K562 (cell line): ENCODE measurements at regions not wholly inside any gene's neighbourhood (a gene's known extent, or its start where the extent isn't known, plus 50 kb on each side); places are given as distances from the start of the nearest gene placed in this dataset.

Source experiments
- ATAC-seq: fragments of 200-7000 bp; cut with Tn5 transposase; 3 replicates; pipeline ENCODE4 v1.9.1; 2020; ENCODE audit warnings: moderate library complexity
- BruUV-seq: library from RNA; stranded (reverse); fragments of 400-500 nt; replicated peaks from 2 replicates; lab custom pipeline; 2021; lab: Mats Ljungman, UMichigan
- CTCF ChIA-PET: fragments of 300-600 bp; formaldehyde crosslinking; extraction: SDS; loops from one replicate; lab custom pipeline; 2021; ENCODE audit warnings: low intra/inter-chr PET ratio; lab: Yijun Ruan, JAX
- POLR2A ChIA-PET: fragments of 300-600, 350-650 bp; sonication (Branson Sonifier 250); formaldehyde crosslinking; extraction: SDS; loops from one replicate; lab custom pipeline; 2021; ENCODE audit warnings: antibody characterized with exemption, inconsistent platforms; lab: Yijun Ruan, JAX
- DNase-seq, 4 experiments: peaks; one replicate each; pipeline versions ENCODE4 v3.0.0 to v3.0.0-alpha.2; 2011 to 2018; ENCODE audit warnings: low spot score in 3 of 4, mixed read lengths in 3 of 4; ENCODE audit errors: extremely low read depth in 1 of 4
- FAIRE-seq: peaks from 2 replicates; lab custom pipeline; 2011; peaks lifted over from hg19 to GRCh38; lab: Jason Lieb, UNC
- H2AFZ ChIP-seq: 2 replicates; pipeline ENCODE4 v1.6.0; 2011; ENCODE audit warnings: low read depth, low read length, control low read depth, inconsistent platforms
- H3K27ac ChIP-seq: fragments of 200-600 bp; 3 replicates; pipeline ENCODE4 v1.8.0; 2011; ENCODE audit warnings: low read depth, mild to moderate bottlenecking, control low read depth, inconsistent platforms, low read length, moderate library complexity, mixed read lengths; ENCODE audit errors: extremely low read depth
- H3K27me3 ChIP-seq, 2 experiments: fragments of 300-600 bp in 1 of 2; 2 replicates in 1 of 2; 3 replicates in 1 of 2; pipeline versions ENCODE4 v1.6.0 to v1.8.0; 2011; ENCODE audit warnings: inconsistent platforms in 2 of 2, low read length in 2 of 2, mild to moderate bottlenecking in 1 of 2, mixed read lengths in 1 of 2, moderate library complexity in 1 of 2; ENCODE audit not compliant: control insufficient read depth in 2 of 2, insufficient read depth in 2 of 2
- H3K36me3 ChIP-seq: fragments of 300-600 bp; 3 replicates; pipeline ENCODE4 v1.8.0; 2011; ENCODE audit warnings: mild to moderate bottlenecking, low read length, inconsistent platforms; ENCODE audit not compliant: control insufficient read depth, insufficient read depth
- H3K4me1 ChIP-seq, 2 experiments: fragments of 200-600 bp in 1 of 2; replicated peaks in 1 of 2; 2 replicates in 1 of 2; 3 replicates in 1 of 2; pipeline versions ENCODE4 v1.5.1 to v1.8.0; 2011; ENCODE audit warnings: inconsistent platforms in 2 of 2, low read length in 2 of 2, mild to moderate bottlenecking in 1 of 2, mixed read lengths in 1 of 2, moderate library complexity in 1 of 2; ENCODE audit not compliant: control insufficient read depth in 2 of 2, insufficient read depth in 2 of 2
- H3K4me2 ChIP-seq: 2 replicates; pipeline ENCODE4 v1.6.1; 2011; ENCODE audit warnings: low read length, control low read depth, inconsistent platforms, mixed read lengths; ENCODE audit not compliant: insufficient read depth
- H3K4me3 ChIP-seq: fragments of 200-600 bp; sonication (generic), shearing (Covaris generic); 2 replicates; pipeline ENCODE4 v1.5.1; 2016; ENCODE audit warnings: control low read depth, inconsistent platforms
- H3K79me2 ChIP-seq: fragments of 200-600 bp; 3 replicates; pipeline ENCODE4 v1.8.0; 2011; ENCODE audit warnings: low read length, inconsistent platforms; ENCODE audit not compliant: control insufficient read depth, insufficient read depth
- H3K9ac ChIP-seq, 2 experiments: 2 replicates each; pipeline versions ENCODE4 v1.6.0 to v1.6.1; 2011; ENCODE audit warnings: low read depth in 2 of 2, low read length in 2 of 2, control low read depth in 1 of 2, inconsistent platforms in 1 of 2, mild to moderate bottlenecking in 1 of 2, mixed read lengths in 1 of 2; ENCODE audit not compliant: insufficient read depth in 1 of 2
- H3K9me1 ChIP-seq: one replicate; pipeline ENCODE4 v1.6.0; 2011; ENCODE audit warnings: inconsistent platforms, mild to moderate bottlenecking, low read length, moderate library complexity; ENCODE audit not compliant: control insufficient read depth, insufficient read depth
- H3K9me3 ChIP-seq: replicated peaks from 2 replicates; pipeline ENCODE4 v1.5.1; 2011; ENCODE audit warnings: low read depth, low read length, inconsistent platforms; ENCODE audit not compliant: control insufficient read depth, insufficient read depth
- H4K20me1 ChIP-seq: replicated peaks from 2 replicates; pipeline ENCODE4 v1.6.1; 2011; ENCODE audit warnings: low read length, inconsistent platforms, mixed read lengths; ENCODE audit not compliant: control insufficient read depth, insufficient read depth
- HDGF ChIP-seq: fragments of 450-650 bp; IDR thresholded peaks from 2 replicates; pipeline ENCODE4 v1.6.1; 2016
- ZFP30 ChIP-seq: fragments of 250-450 bp; sonication (Bioruptor Pico); IDR thresholded peaks from 2 replicates; pipeline ENCODE4 v1.8.0; 2022; ENCODE audit warnings: moderate library complexity, mild to moderate bottlenecking, inconsistent platforms, borderline replicate concordance
- ZNF146 ChIP-seq: IDR thresholded peaks from one replicate; pipeline ENCODE4 v1.6.1; 2018; ENCODE audit warnings: missing compliant biosample characterization; ENCODE audit not compliant: unreplicated experiment
- ZNF212 ChIP-seq: fragments of 450-650 bp; formaldehyde crosslinking; IDR thresholded peaks from 2 replicates; pipeline ENCODE4 v1.4.0; 2020; ENCODE audit warnings: mild to moderate bottlenecking
- ZNF316 ChIP-seq: fragments of 450-650 bp; IDR thresholded peaks from 2 replicates; pipeline ENCODE4 v1.6.1; 2016
- WGBS: fragments of 100-300 bp; shearing (Covaris generic); methylation state at CpG from one replicate; pipeline ENCODE4 v1.1.6; 2016; ENCODE audit warnings: low coverage, mixed read lengths; ENCODE audit not compliant: insufficient coverage; ENCODE audit errors: missing lambda C conversion rate; 5-methylcytosine and 5-hydroxymethylcytosine counted together
- in situ Hi-C: fragments of 300-500 bp; cut with MboI; formaldehyde crosslinking; loops from 4 replicates; pipeline ENCODE4 v1.15.0; 2018; ENCODE audit warnings: inconsistent platforms, mixed read lengths
- intact Hi-C: fragments of 100-400 bp; cut with micrococcal nuclease; formaldehyde crosslinking; loops from 2 replicates; pipeline ENCODE4 v1.14.2; 2022

DNA sequence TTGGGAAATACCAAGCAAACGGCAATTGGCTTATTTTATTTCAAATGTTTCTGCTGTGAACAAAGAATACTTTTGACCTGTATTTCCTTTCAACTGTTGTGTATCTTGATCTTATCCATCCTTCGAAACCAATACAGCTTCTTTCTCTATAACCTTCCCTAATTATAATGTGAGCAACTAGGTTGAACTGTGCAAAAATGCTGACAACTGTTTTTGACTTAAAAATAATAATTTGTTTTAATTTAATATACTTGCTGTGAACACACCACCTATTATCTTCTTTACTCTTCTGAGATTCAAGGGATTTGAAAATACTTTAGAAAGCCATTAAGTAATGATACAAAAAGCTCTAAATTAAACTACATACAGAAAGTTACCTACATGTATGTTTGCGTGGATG is 682.5 kb upstream of the CCDC179 start:
- DNase-seq = no peak
- POLR2A ChIA-PET = no interaction called here
- Histone ChIP-seq H3K9ac (no peak overlapping the region), H2AFZ (no peak overlapping the region), H3K79me2 (no peaks in the 10 kb centered on the region), H3K9me1 (no peaks in the 10 kb centered on the region), H3K27ac (no peak overlapping the region), H4K20me1 (no peaks in the 10 kb centered on the region), H3K27me3 (no peaks in the 10 kb centered on the region), H3K9me3 (no peaks in the 10 kb centered on the region; the same call in 1 of the 2 replicates), H3K4me2 (no peak overlapping the region), H3K36me3 (no peaks in the 10 kb centered on the region), H3K4me3 (no peak overlapping the region), H3K4me1 (no peaks in the 10 kb centered on the region)
- BruUV-seq = no TSS peak
- no peak for FAIRE-seq
- no peak for ATAC-seq
- in situ Hi-C loops = no loop called here
- CTCF ChIA-PET = interaction anchor here (0.6 kb wide), 1 partner anchor 430 kb away, joined by 3 read pairs; no protein-coding TSS in a partner anchor
- 6% methylated on average over 3 of the region's 3 CpGs for WGBS
- TF ChIP-seq ZNF146 (no peak), ZNF316 (peak; percentile 16; the same call in 1 of the 2 replicates), HDGF (no peak)
- intact Hi-C loops = no loop called here

DNA sequence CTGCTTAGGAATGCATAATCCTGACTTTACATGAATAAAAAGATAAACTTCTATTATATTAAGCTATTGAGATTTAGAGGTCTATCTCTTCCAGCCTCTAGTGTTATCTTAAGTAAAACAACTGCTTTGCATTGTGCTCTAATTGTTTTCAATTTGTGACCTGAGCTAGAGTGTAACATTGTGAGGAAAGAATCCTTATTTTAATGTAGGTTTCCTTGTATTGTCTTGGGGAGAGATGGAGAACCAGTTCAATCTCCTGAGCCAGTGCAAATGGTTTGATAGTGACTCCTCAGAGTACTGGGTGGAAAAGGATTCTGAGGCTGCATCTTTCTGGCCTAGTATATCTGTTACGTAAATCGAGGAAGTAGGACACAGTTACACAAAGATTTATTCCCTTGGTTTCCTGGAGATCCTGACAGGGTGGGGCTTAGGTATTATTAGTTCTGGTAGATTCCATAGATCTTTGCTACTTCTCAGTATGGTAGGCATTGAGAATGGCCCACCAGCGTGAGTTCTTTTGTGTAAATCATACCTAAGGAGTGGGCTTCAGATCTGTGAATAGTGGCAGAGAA is 683.5 kb upstream of the CCDC179 start:
- no peak overlapping the region for H2AFZ ChIP-seq
- CTCF ChIA-PET = no interaction called here
- no peak overlapping the region for H3K4me2 ChIP-seq
- in situ Hi-C loops = no loop called here
- TF ChIP-seq ZFP30 (CRISPR knock-in tag) (no peak), ZNF212 (CRISPR knock-in tag) (no peak)
- ATAC-seq (no peak), FAIRE-seq (no peak), DNase-seq (no peak)
- H3K4me1 ChIP-seq = no peaks in the 10 kb centered on the region
- POLR2A ChIA-PET = no interaction called here
- H3K9me1 ChIP-seq = no peaks in the 10 kb centered on the region
- intact Hi-C loops = no loop called here
- H3K4me3 ChIP-seq = no peak overlapping the region
- H3K27ac ChIP-seq = no peak overlapping the region
- no TSS peak for BruUV-seq
- H3K9ac ChIP-seq = no peak overlapping the region
- no peaks in the 10 kb centered on the region for H4K20me1 ChIP-seq
- 0% methylated on average over 3 of the region's 3 CpGs for WGBS
- no peaks in the 10 kb centered on the region for H3K79me2 ChIP-seq
- no peaks in the 10 kb centered on the region for H3K36me3 ChIP-seq
- H3K27me3 ChIP-seq = no peaks in the 10 kb centered on the region
- H3K9me3 ChIP-seq = no peaks in the 10 kb centered on the region; the same call in 1 of the 2 replicates
